UCSD-AML1 (cell line): ENCODE measurements at regions not wholly inside any gene's neighbourhood (a gene's known extent, or its start where the extent isn't known, plus 50 kb on each side); places are given as distances from the start of the nearest gene placed in this dataset.

Experiments used
- DNase-seq: peaks from one replicate; lab custom pipeline; 2025; ENCODE audit not compliant: unreplicated experiment; lab: John Stamatoyannopoulos, UW

DNA sequence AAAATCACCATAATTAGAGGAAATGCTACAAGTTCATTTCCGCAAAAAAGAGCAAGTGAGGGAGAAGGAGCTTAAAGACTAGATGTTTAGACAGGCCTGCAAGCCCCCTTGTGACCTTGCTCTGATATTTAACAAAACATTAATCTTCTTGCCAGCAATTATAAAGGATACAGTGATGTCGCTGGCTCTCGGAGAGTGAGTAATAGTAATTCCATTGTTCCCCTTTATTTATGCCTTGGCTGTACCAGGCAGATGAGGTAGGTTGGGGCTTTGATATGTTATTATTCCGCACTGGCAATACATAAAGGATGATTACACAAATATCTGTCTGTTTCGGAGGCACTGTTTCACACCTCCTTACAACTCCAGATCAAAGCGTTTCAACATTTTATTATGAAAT is 204.8 kb upstream of the SALL1 start:
- DNase-seq = no peak

DNA sequence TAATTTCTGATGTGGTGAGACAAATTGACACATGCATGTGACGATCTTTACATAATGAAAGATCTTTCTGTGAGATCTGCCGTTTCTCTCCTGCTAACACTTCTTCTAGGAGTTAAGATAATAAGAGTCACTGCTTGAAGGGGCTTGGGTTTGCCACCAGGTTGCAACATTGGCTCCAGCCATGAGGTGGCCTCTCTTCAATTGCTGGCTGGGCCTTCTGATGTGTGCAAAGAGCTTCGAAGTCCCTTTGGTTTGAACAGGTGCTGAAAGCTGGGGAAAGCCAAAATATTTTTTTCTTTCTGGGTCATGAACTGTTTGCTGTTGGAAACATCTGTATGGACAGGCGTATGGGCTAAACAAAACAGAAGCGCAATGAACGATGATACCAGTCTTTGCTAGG is 204.1 kb upstream of the SALL1 start:
- DNase-seq = no peak

DNA sequence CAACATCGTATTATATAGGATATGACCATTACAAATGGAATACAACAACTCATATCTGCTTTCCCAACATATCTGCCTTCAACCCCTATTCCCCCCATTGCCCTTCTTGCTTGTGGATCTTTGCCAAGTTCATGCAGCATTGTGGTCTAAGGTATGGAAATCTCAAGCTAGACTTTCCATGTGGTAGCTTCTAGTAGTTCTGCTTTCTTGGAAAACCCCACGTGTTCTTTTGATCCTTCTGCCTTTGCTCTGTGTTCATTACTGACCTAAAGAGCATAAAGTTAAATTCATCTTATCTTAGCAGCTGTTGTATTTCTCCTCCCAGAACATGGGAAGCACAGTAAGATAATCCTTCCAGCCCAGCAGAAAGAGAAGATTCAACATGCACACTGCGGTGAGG is 202.0 kb upstream of the SALL1 start:
- no peak for DNase-seq

DNA sequence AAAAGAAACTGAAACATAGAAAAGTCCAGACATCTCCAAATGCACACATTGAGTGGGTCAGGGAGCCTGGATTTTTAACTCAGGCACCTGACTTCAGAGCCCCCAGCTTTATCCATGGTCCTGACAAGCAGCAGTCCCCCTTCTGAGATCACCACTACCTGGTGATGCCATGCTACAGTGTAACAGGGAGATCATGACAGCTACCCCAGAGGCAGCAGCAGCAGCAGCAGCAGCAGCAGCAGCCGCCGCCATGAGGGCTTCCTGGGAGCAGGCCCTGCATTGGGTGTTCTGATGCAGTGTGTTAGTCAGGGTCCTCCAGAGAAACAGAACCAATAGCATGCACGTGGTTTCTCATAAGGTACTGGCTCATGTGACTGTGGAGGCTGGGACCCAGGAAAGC is 198.6 kb upstream of the SALL1 start:
- no peak for DNase-seq

DNA sequence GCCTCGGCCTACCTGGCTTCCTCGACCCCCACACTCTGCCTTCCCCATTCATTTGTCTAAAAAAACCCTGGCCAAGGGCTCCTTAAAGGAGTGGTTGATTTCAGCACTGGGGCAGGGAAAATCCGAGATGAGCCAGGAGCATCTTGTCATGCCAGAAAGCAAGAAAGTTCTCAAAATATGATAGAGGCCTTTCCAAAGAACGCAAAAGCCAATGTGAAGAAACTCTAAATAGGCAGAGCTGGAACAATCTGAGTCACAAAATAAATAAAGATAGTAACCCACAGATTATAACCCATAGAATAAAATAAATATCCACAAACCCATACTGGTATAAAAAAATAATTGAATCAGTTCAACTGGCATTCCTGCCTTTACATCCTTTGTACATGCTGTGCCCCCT is 192.3 kb upstream of the SALL1 start:
- DNase-seq = no peak

DNA sequence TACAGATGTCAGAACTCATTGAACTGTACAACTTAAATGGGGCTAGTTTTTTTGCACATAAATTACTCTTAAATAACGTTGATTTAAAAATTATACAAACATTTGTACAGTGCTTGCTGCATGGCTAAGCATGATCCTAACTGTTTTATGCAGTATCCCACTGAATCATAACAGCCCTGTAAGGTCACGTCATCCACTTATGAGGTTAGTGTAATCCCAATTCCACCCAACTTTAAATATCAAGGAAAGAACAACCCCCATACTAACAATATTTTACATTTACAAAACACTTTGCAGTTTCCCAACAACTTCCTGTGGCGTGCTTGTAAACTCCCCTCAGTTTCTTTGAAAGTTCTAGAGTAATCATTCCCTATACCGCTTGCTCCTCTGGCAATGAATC is 190.1 kb upstream of the SALL1 start:
- no peak for DNase-seq

DNA sequence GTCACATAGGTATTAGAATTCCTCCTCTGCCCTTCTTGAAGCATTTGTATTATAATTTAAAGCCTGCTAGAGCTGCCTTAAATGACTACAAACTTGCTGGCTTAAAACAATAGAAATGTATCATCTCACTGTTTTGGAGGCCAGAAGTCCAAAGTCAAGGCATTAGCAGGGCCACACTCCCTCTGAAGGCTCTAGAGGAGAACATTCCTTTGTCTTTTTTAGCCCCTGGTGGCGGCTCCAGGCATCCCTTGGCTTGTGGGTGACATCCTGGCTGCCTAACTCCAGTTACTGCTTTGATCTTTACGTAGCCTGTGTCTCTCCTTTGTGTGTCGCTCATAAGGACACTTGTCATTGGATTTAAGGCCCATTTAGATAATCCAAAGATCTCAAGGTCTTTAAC is 186.6 kb upstream of the SALL1 start:
- no peak for DNase-seq

DNA sequence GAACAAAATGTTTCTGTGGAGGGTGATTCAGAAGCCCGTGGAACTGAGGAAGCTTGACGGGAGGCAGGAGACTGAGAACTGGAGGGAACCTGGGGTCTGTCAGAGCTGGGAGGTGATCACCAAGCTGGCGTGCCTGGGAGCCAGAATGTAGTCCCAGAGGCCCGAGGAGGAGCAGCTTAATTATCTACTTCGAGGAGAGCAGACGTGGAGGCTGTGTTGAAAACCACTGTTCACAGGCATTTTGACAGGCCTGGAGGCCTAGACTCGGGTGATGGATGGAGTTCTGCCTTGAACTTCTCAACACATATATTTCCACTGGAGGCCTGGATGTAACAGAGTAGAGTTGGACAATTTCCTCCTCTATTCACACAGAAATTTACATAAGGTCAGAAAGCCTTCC is 177.7 kb upstream of the SALL1 start:
- DNase-seq = no peak

DNA sequence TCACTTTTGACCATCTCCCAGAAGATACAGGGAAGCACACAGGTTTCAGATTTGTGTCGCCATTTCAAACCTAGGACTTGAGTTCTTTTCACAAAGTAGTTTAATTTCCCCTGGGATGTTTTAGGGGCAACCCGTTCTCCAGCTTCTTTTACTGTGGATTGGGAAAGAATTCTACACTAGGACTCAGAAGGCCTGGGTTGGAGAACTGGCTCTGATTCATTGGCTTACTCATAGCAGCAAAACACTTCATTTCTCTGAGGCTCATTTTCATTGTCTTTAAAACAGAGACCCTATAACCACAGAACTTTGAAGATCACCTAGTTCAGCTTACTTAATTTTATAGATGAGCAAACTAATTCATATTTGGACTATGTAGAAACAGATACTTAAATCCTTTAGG is 175.9 kb upstream of the SALL1 start:
- no peak for DNase-seq

DNA sequence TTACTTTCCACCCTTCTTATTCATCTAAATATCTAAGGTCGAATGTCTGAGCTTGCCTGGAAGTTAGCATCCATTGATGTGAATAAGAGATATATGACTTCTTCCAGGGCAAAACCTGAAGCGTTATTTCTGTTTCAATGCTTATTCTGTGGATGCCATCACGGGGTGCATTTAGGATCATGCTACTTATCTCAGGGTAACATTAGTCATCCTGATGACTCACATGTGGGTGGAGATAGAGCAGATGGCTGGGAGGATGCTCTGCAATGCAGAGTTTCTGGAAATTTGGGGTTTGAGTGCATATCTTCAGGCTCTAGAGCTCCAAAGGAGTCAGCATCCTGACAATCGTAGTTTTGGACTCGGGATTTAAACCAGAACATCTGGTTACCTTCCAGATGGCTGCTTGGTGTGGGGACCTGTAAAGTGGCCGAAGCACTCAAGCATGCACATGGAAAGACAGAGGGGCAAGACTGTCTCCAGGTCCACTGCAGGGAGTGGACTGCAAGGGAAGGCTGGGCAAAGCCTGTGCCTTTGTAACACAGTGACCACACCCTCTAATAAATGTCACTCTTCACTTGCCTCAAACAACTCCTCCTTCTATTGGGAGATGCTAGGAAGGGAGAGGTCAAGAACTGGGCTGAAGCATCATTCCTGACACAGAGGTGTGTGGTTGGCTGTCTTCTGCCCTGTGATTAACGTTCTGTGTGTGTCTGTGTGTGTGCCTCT is 175.2 kb upstream of the SALL1 start:
- no peak for DNase-seq

DNA sequence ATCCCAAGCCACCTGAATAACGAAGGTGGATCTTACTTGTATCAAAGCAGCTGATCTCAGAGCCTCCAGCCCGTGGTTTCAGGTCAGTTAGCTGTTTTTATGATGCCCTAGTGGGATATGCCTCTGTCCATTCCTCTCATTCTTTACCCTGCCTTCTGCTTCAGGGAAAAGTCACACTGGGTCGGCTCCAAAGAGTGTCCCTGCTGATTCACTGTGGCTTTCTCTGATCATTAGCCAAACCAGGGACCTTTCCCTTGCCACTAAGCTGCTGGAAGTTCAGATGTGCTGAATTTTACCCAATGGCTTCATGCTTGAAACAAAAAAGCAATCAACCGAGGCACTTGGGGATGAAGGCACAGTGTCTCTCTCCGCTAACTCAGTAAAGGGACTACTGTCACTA is 170.2 kb upstream of the SALL1 start:
- no peak for DNase-seq

DNA sequence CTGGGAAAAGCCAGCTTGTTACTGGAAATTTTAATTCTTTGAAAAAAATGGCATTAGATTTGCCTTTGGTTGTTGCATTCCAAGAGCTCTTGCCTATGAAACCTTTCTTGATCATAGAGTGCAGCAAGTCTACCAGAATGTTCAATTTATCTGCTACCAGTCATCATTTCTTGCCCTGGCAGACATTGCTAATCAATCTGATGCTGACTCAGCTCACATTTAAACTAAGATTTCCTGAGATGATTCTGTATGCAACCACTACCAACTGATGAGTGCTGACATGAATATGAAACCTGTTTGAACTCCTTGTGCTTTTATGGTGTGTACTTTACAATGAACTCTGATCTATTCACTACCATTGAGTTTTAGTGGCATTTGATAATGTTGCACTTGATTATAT is 166.5 kb upstream of the SALL1 start:
- DNase-seq = no peak

DNA sequence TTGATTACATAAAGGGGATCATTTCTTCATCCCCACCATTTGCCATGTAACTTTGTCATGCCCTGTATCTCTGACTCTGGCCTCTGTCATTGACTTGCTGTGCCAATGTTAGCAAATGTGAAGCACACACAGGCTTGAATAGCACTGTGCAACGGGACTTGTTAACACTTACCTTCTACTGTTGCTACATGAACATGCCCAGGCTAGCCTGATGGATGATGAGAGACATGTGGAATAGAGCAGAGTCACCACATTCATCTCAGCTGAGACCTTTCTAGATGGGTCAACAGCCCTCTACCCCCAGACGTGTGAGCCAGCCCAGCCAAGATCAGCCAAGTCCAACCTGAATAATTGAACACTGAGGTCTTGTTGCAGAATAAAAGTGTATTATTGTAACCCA is 162.1 kb upstream of the SALL1 start:
- no peak for DNase-seq

DNA sequence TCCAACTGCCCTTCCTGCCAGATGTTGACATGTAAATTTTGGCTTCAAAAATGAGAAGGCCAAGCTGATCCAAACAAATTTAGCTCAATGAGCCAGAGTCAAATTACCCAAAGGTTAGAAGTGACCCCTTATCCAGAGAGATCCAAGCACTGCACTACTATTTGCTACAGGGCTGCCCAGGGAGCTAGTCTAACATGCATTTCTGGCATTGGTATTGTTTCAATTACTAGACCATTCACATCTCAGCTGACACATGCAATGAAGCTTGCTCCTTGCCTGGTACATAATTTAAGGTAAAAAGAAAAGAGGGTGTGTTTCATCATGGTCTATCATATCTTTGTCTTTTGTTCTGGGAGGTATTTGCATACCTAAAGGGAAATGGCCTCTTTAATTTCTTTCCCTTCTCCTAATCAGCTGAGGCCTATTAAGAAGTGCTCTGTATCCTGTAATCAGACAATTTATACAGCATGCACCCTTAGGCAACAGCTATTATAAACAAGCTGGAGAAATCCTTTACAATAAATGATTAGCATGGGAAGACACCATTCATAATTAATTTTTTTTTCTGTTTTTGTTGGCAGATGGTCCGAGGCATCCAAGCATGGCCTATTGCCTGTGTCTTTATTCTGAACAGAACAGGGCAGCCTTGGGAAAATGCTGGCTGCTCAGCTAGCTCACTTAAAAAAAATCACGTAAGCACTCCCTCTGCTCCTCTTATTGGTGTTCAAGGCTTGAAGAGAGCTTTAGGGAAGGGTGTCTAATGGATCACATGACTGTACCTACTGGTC is 161.5 kb upstream of the SALL1 start:
- DNase-seq = no peak

DNA sequence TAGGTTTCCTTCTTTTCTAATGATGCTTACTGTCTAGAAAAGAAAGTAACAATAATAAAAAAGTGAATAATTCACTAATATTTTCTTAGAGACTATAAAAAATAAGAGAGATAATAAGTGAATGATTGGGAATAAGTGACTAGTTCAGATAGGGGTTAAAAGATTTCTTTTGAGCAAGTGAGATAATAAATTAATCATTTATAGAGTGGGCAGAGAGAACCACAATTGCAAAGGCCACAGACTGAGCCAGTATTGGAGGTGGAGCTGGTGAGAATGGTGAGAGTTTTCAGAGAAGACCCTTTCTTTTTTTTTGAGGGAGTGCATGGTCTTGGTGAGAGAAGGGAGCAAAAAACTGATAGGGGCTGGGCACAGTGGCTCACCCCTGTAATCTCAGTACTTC is 159.1 kb upstream of the SALL1 start:
- DNase-seq = no peak

DNA sequence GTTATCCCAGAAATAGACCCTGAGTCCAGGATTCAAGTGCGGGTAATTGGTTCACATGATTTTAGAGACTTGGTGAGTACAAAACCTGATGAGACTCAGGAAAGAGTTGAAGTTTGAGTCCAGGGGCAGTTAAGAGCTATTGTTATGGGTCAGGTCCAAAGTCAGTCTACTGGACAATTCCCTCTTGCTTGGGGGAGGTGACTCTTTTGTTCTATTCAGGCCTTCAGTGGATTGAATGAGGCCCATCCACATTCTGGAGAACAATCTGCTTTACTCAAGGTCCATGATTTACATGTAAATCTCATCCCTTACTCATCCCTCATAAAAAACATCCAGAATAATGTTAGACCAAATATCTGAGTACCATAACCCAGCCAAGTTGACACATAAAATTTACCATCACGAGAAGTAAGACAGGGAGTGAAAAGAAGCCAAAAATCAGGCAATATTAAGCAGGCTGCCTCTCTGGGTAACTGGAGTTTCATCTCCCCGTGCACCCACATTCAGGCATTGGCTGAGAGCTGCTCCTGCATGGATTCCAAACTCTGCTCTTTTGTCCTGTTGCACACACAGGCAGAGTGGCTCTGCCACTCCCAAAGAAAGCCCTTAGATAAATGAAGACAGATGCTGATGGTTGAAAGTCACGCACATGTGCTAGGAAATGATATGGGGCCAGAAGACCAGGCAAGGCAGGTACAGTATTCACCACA is 156.0 kb upstream of the SALL1 start:
- no peak for DNase-seq

DNA sequence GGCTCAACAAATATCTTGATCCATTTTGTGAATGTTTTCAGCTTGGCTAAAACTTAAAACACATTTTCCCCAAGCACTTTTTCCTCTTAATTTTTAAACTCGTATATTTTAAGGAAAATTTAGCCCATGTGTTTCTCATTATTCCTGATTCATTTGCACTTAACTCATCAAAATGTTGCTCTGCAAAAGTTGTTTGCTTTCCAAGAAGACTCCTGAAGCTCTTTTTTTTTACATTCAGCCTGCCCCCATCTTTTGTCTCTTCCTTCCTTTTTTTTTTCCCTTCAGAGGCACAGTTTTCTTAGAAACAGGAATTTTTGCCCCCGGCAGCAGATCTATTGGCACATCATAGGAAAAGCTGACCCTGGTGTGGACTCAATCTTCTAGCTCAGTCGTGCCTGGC is 155.0 kb upstream of the SALL1 start:
- DNase-seq = no peak

DNA sequence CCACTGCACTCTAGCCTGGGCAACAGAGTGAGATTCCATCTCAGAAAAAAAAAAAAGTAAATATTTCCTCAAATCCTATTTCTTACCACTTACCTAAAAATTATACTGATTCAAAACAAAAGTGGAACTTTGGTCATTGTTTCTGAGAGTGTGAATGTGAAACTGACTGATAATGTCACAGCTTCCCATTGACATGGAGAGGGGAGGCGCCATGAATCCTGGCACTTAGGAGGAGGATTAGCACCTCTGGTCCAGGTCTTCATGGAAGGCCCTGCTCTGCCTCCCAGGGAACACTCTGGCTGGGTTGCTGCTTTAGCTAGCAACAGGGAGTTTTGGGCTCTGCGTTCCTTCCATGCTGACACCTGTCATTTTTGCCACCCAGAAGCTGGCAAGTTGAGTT is 154.3 kb upstream of the SALL1 start:
- DNase-seq = no peak

DNA sequence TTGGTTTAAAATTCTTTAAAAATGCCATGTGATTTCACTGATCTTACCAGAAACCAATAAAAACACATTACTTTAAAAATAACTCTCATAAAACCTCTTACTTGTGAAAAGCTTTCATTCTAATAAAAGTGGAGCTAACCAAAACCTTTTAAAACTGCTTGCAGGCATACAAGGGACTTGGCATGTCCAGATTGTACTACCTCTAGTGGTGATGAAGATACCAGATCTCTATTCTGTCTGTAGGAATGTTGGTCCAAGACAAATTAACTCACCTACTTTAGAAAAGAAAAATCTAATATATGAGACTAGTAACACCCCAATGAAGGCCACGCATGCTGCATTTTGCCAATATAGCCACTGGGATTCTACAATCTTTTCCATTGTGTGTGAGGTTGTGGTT is 151.0 kb upstream of the SALL1 start:
- DNase-seq = no peak

DNA sequence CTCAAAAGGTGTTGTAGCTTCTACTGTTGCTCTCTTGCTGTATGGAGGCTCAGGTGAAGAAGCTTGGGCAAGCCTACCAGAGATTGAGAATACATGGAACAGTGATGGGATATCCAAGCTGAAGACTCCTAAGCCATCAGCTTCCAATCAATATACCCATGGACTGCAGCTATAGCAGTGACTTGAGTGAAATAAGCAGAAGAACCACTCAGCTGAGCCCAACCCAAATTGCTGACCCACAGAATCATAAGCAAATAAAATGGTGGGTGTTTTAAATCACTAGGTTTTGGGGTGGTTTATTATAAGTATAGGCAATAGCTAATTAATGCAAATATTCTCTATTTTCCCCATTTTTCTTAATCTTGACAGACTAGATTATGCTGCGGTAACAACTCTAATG is 147.7 kb upstream of the SALL1 start:
- no peak for DNase-seq

DNA sequence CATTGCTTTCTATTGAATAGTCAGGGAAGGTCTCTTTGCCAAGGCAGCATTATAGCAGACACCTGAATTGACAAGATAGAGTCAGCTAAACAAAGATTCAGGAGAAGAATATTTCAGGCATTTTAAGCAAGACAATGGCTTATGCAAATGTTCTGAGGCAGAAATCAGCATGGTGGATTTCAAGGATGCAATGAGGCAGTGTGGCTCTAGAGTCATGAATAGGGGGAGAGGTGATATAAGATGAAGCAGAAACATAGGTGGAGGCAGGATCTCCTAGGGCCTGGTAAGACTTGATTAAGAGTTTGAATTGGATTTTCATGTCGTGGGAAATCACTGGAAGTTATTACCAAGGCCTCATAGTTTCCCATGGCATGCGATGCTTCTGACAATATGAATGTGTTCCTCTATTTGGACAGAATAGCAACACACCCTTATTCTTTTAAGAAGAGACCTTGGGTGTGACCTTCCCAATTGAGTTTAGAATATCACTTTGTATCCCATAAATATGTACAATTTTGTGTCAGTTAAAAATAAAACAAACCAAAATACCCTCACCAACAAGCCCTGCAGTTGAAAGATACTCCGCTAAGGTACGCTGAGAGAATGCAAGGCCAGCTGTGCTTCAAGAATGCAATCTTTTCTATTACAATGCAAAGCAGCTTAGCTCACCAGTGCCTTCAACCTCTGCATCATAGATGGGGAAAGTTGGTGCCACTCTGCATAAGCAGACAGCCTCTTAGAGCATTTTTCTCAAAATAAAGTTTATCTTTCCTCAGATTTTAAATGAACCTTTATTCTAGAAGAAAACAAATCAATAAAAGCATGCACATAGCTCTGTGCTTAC is 139.6 kb upstream of the SALL1 start:
- no peak for DNase-seq
